SU-DHL-6 (cell line): ENCODE measurements at regions not wholly inside any gene's neighbourhood (a gene's known extent, or its start where the extent isn't known, plus 50 kb on each side); places are given as distances from the start of the nearest gene placed in this dataset.

ENCODE experiments used
- H2AFZ ChIP-seq: fragments of 200-600 bp; sonication (generic); 2 replicates; pipeline ENCODE4 v1.6.1; 2014; ENCODE audit warnings: low read depth, mild to moderate bottlenecking, moderate library complexity, mixed read lengths, antibody characterized with exemption, low read length; ENCODE audit not compliant: severe bottlenecking
- H3F3A ChIP-seq: fragments of 200-600 bp; shearing (Covaris generic); 2 replicates; pipeline ENCODE4 v1.6.0; 2016; ENCODE audit warnings: antibody characterized with exemption, mild to moderate bottlenecking; ENCODE audit not compliant: insufficient read depth
- H3K27ac ChIP-seq: fragments of 200-600 bp; sonication (generic); 2 replicates; pipeline ENCODE4 v1.5.1; 2016; ENCODE audit warnings: low read depth, mild to moderate bottlenecking, low read length, moderate library complexity, mixed read lengths
- H3K27me3 ChIP-seq: fragments of 200-600 bp; sonication (generic), shearing (Covaris generic); 2 replicates; pipeline ENCODE4 v1.6.0; 2014; ENCODE audit warnings: mild to moderate bottlenecking, low read length
- H3K36me3 ChIP-seq: fragments of 200-600 bp; sonication (generic); 2 replicates; pipeline ENCODE4 v1.6.1; 2014; ENCODE audit warnings: mild to moderate bottlenecking, low read length, mixed read lengths
- H3K4me2 ChIP-seq: fragments of 300-600, 200-600 bp; shearing (Covaris generic), sonication (generic); 2 replicates; pipeline ENCODE4 v1.6.0; 2014; ENCODE audit warnings: low read length, low read depth, mild to moderate bottlenecking; ENCODE audit not compliant: poor library complexity, severe bottlenecking
- H3K4me3 ChIP-seq: fragments of 200-600 bp; sonication (generic); 2 replicates; pipeline ENCODE4 v1.5.1; 2014; ENCODE audit warnings: antibody characterized with exemption, low read length, mild to moderate bottlenecking, mixed read lengths; ENCODE audit not compliant: insufficient read depth, poor library complexity, severe bottlenecking
- H3K79me2 ChIP-seq: fragments of 200-600 bp; sonication (generic); 2 replicates; pipeline ENCODE4 v1.6.1; 2014; ENCODE audit warnings: mild to moderate bottlenecking, low read length, moderate library complexity; ENCODE audit not compliant: insufficient read depth
- H3K9ac ChIP-seq: fragments of 200-600 bp; sonication (generic); 2 replicates; pipeline ENCODE4 v1.7.0; 2014; ENCODE audit warnings: mild to moderate bottlenecking, low read length
- H3K9me2 ChIP-seq: fragments of 200-600 bp; sonication (generic); replicated peaks from 2 replicates; pipeline ENCODE4 v1.6.1; 2014; ENCODE audit warnings: low read length; ENCODE audit not compliant: insufficient read depth
- H3K9me3 ChIP-seq: fragments of 200-600 bp; sonication (generic); 2 replicates; pipeline ENCODE4 v1.6.1; 2014; ENCODE audit warnings: low read length, mixed read lengths; ENCODE audit not compliant: insufficient read depth
- H4K20me1 ChIP-seq: fragments of 200-600 bp; sonication (generic); 2 replicates; pipeline ENCODE4 v1.6.1; 2014; ENCODE audit warnings: low read depth, mild to moderate bottlenecking, antibody characterized with exemption, low read length, moderate library complexity, mixed read lengths
- EZH2phosphoT487 ChIP-seq: fragments of 200-600 bp; sonication (generic), shearing (Covaris generic); conservative IDR thresholded peaks from 2 replicates; pipeline ENCODE4 v1.6.1; 2018; ENCODE audit warnings: mild to moderate bottlenecking, antibody characterized with exemption, low read length, moderate library complexity, mixed read lengths
- TF ChIP-seq, protein P1 (sequence below): fragments of 200-600 bp; sonication (generic); IDR thresholded peaks from one replicate; pipeline ENCODE4 v1.5.1; 2017; ENCODE audit warnings: antibody characterized with exemption, mild to moderate bottlenecking, low read length, moderate library complexity; ENCODE audit not compliant: insufficient read depth, poor library complexity, severe bottlenecking

DNA sequence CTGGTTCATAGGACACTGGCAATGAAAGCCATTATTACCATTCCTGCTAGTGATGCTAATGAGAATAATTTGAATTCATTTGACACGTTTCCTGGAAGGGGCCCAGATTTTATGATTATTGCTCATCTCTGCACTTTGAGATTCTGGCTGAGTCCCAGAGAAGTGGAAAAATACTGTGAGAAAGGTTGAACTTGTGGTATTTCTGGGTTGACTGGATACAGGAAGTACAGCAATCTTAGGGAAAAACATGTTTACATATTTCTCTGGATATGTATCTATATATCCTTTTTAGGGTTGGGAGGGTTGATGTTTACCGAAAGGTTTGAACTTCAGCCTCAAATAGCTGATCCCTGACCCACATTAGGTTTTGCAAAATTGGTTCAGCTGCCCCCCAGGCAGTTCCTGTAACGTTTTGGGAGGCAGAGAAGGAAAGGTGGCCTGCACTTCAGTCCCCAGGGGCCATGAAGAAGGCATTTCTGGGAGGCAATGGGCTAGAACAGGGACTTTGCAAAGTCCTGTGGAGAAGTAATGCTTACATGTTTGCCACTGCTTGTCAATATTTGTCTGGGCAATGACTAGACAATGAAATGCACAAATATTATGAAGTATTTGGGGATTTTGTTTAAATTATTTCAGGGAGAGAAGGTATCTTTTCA is 253.7 kb upstream of the PITRM1 start:
- Histone ChIP-seq H3K27ac (no peak overlapping the region), H3K9me2 (no peaks in the 10 kb centered on the region), H3K27me3 (no peaks in the 10 kb centered on the region), H3K4me2 (no peak overlapping the region), H3K79me2 (no peaks in the 10 kb centered on the region), H3K9ac (no peak overlapping the region), H2AFZ (no peak overlapping the region), H3F3A (no peaks in the 10 kb centered on the region), H3K4me3 (no peak overlapping the region), H3K9me3 (peaks cover 4% of the 10 kb centered on the region; the same call in 1 of the 2 replicates), H3K36me3 (no peaks in the 10 kb centered on the region), H4K20me1 (no peaks in the 10 kb centered on the region)
- TF ChIP-seq, protein P1, sequence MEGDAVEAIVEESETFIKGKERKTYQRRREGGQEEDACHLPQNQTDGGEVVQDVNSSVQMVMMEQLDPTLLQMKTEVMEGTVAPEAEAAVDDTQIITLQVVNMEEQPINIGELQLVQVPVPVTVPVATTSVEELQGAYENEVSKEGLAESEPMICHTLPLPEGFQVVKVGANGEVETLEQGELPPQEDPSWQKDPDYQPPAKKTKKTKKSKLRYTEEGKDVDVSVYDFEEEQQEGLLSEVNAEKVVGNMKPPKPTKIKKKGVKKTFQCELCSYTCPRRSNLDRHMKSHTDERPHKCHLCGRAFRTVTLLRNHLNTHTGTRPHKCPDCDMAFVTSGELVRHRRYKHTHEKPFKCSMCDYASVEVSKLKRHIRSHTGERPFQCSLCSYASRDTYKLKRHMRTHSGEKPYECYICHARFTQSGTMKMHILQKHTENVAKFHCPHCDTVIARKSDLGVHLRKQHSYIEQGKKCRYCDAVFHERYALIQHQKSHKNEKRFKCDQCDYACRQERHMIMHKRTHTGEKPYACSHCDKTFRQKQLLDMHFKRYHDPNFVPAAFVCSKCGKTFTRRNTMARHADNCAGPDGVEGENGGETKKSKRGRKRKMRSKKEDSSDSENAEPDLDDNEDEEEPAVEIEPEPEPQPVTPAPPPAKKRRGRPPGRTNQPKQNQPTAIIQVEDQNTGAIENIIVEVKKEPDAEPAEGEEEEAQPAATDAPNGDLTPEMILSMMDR: no peak
- TF ChIP-seq EZH2phosphoT487: no peak

DNA sequence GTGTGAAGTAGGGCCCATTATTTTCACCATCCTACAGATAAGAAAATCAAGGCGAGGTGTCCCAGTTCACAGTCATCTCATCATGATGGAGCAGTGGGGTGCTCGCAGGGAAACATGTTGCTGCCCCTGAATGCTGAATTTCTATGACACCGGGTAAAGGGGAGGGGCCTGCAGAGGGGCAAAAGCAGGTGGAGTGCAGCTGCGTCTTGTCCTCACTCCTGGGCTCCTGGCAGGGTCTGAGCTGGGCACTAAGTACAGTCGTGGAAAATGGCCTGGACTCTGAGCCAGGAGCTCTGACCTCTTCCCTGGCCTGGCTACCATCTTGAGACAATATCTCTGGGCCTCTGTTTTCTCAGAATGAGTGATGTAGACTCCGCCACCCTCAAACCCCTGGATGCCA is 253.1 kb upstream of the PITRM1 start:
- Histone ChIP-seq H3K9me2 (no peaks in the 10 kb centered on the region), H3K4me3 (no peak overlapping the region), H3F3A (no peaks in the 10 kb centered on the region), H3K27ac (no peak overlapping the region), H3K9ac (no peak overlapping the region), H3K36me3 (no peaks in the 10 kb centered on the region), H3K4me2 (no peak overlapping the region), H4K20me1 (no peaks in the 10 kb centered on the region), H2AFZ (no peak overlapping the region), H3K27me3 (no peaks in the 10 kb centered on the region), H3K79me2 (no peaks in the 10 kb centered on the region), H3K9me3 (peaks cover under 1% of the 10 kb centered on the region; the same call in 1 of the 2 replicates)
- no peak for TF ChIP-seq EZH2phosphoT487
- TF ChIP-seq, protein P1: no peak

DNA sequence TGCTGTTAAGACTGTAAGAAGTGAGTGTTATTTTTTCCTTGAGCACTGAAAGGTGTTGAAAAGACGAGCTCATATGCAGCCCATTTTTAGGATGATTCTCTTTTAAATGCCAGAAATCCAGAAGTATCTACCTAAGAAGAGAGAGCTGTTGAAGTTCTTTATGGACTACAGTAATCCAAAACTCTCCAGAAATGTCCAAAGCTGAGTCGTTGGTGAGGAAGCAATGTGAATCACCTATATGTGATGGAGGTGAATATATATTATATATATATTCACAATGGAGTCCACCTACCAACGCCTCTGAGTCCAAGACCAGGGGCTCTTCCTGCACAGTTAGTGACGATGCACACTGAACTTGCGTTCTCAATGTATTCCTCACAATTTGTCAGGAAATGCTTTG is 252.7 kb upstream of the PITRM1 start:
- H3K9me3 ChIP-seq: no peaks in the 10 kb centered on the region
- no peak overlapping the region for H3K9ac ChIP-seq
- H3K27me3 ChIP-seq: no peaks in the 10 kb centered on the region
- no peak overlapping the region for H2AFZ ChIP-seq
- no peaks in the 10 kb centered on the region for H3F3A ChIP-seq
- H4K20me1 ChIP-seq: no peaks in the 10 kb centered on the region
- H3K27ac ChIP-seq: no peak overlapping the region
- H3K36me3 ChIP-seq: no peaks in the 10 kb centered on the region
- H3K4me3 ChIP-seq: no peak overlapping the region
- H3K9me2 ChIP-seq: no peaks in the 10 kb centered on the region
- TF ChIP-seq EZH2phosphoT487: no peak
- TF ChIP-seq, protein P1: no peak
- no peak overlapping the region for H3K4me2 ChIP-seq
- H3K79me2 ChIP-seq: no peaks in the 10 kb centered on the region
